Keratinocyte (primary cell): ENCODE measurements at regions not wholly inside any gene's neighbourhood (a gene's known extent, or its start where the extent isn't known, plus 50 kb on each side); places are given as distances from the start of the nearest gene placed in this dataset.

ENCODE experiments used
- DNase-seq: peaks from one replicate; pipeline ENCODE4 v3.0.0-alpha.2; 2011; ENCODE audit warnings: low read depth, missing footprints, low spot score
- FAIRE-seq: peaks from 2 replicates; lab custom pipeline; 2011; peaks lifted over from hg19 to GRCh38; lab: Jason Lieb, UNC
- H2AFZ ChIP-seq: 2 replicates; pipeline ENCODE4 v1.6.0; 2012; ENCODE audit warnings: low read length, control low read depth, inconsistent platforms; ENCODE audit not compliant: control insufficient read depth
- H3K27ac ChIP-seq: 2 replicates; pipeline ENCODE4 v1.5.1; 2011; ENCODE audit warnings: low read length; ENCODE audit not compliant: control insufficient read depth, insufficient read depth
- H3K27me3 ChIP-seq: 3 replicates; pipeline ENCODE4 v1.6.0; 2011; ENCODE audit warnings: low read length; ENCODE audit not compliant: control insufficient read depth, insufficient read depth; ENCODE audit errors: extremely low read depth
- H3K36me3 ChIP-seq, 2 experiments: 2 replicates in 1 of 2; 3 replicates in 1 of 2; pipeline ENCODE4 v1.5.1; 2011; ENCODE audit warnings: low read length in 2 of 2, mild to moderate bottlenecking in 1 of 2; ENCODE audit not compliant: control insufficient read depth in 2 of 2, insufficient read depth in 2 of 2; ENCODE audit errors: extremely low read depth in 1 of 2
- H3K4me1 ChIP-seq: 3 replicates; pipeline ENCODE4 v1.5.1; 2011; ENCODE audit warnings: low read length; ENCODE audit not compliant: control insufficient read depth, insufficient read depth; ENCODE audit errors: extremely low read depth
- H3K4me2 ChIP-seq: 3 replicates; pipeline ENCODE4 v1.6.0; 2011; ENCODE audit warnings: low read depth, low read length; ENCODE audit not compliant: control insufficient read depth, insufficient read depth; ENCODE audit errors: extremely low read depth
- H3K4me3 ChIP-seq, 3 experiments: fragments of 200-600 bp in 1 of 3; sonication (generic) in 1 of 3; 2 replicates in 2 of 3; 3 replicates in 1 of 3; pipeline ENCODE4 v1.5.1; 2011 to 2016; ENCODE audit warnings: low read length in 3 of 3, mild to moderate bottlenecking in 3 of 3, control low read depth in 2 of 3, inconsistent platforms in 1 of 3, low read depth in 1 of 3, mixed read lengths in 1 of 3, mixed run types in 1 of 3, moderate library complexity in 1 of 3; ENCODE audit not compliant: control insufficient read depth in 2 of 3, insufficient read depth in 2 of 3; ENCODE audit errors: extremely low read depth in 1 of 3
- H3K79me2 ChIP-seq: 2 replicates; pipeline ENCODE4 v1.6.0; 2012; ENCODE audit warnings: low read length; ENCODE audit not compliant: control insufficient read depth, insufficient read depth
- H3K9ac ChIP-seq: 3 replicates; pipeline ENCODE4 v1.6.0; 2011; ENCODE audit warnings: low read length; ENCODE audit not compliant: control insufficient read depth, insufficient read depth; ENCODE audit errors: extremely low read depth
- H3K9me1 ChIP-seq: 3 replicates; pipeline ENCODE4 v1.6.0; 2011; ENCODE audit warnings: low read length; ENCODE audit not compliant: control insufficient read depth, insufficient read depth; ENCODE audit errors: extremely low read depth
- H3K9me3 ChIP-seq: 2 replicates; pipeline ENCODE4 v1.5.1; 2012; ENCODE audit warnings: low read depth, low read length; ENCODE audit not compliant: control insufficient read depth
- H4K20me1 ChIP-seq: 3 replicates; pipeline ENCODE4 v1.6.0; 2011; ENCODE audit warnings: low read length; ENCODE audit not compliant: control insufficient read depth, insufficient read depth; ENCODE audit errors: extremely low read depth
- EZH2 ChIP-seq: IDR thresholded peaks from one replicate; pipeline ENCODE4 v1.6.1; 2012; ENCODE audit warnings: inconsistent platforms, mild to moderate bottlenecking, low read length, moderate library complexity
- dilution Hi-C: fragments of 300-500 bp; cut with MboI; formaldehyde crosslinking; loops from one replicate; pipeline ENCODE4 v1.7.0; 2020; ENCODE audit warnings: low sequenced_read_pairs; ENCODE audit not compliant: extremely low pct_ligation_motif_present
- TF ChIP-seq, protein P1 (sequence below), 3 experiments: IDR thresholded peaks in 1 of 3; conservative IDR thresholded peaks in 1 of 3; optimal IDR thresholded peaks in 1 of 3; 2 replicates in 2 of 3; 3 replicates in 1 of 3; pipeline versions ENCODE3 to v1.5.1; 2011; ENCODE audit warnings: low read length in 3 of 3, mild to moderate bottlenecking in 3 of 3, moderate library complexity in 2 of 3, control low read depth in 1 of 3, inconsistent platforms in 1 of 3; ENCODE audit not compliant: insufficient read depth in 2 of 3; ENCODE audit errors: extremely low read depth in 1 of 3

DNA sequence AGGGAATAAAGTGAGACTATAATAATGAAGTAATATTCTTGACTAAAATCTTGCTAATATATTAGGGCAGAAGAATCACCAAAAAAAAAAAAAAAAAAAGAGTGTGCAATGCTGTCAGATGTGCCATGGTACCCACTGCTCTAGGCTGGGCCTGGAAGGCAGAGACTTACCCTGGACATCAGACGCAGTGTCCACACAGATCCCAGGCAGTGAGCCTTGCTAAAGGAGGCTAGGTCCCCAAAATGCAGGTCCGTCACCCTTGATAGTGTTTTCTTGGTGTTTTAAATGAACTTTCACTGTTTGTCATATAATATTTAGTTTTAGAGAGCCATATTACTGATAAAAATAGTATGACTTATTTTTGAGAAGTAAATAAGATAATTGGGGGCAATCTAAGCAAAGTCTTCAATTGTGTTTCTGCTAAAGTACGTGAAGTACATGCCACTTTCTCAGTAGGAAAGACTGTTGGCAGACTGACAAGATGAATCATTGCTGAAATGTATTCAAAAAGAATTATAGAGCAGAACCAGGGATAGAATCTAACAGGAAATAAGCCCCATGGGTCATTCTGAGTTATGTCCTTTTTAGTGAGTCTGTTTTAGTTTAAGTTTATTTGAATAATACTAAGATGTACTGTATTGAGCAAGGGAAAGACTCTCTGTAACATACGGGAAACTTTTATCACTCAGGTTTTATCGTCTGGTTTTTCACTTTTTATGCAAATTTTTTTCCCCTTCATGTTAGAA is 74.6 kb upstream of the PDC start:
- H3K36me3 ChIP-seq = no peaks in the 10 kb centered on the region
- TF ChIP-seq, protein P1, sequence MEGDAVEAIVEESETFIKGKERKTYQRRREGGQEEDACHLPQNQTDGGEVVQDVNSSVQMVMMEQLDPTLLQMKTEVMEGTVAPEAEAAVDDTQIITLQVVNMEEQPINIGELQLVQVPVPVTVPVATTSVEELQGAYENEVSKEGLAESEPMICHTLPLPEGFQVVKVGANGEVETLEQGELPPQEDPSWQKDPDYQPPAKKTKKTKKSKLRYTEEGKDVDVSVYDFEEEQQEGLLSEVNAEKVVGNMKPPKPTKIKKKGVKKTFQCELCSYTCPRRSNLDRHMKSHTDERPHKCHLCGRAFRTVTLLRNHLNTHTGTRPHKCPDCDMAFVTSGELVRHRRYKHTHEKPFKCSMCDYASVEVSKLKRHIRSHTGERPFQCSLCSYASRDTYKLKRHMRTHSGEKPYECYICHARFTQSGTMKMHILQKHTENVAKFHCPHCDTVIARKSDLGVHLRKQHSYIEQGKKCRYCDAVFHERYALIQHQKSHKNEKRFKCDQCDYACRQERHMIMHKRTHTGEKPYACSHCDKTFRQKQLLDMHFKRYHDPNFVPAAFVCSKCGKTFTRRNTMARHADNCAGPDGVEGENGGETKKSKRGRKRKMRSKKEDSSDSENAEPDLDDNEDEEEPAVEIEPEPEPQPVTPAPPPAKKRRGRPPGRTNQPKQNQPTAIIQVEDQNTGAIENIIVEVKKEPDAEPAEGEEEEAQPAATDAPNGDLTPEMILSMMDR (optimal IDR thresholded peaks at IDR 0.05 in 1 of 3, IDR thresholded peaks at IDR 0.05 in 1 of 3, conservative IDR thresholded peaks at IDR 0.05 in 1 of 3; ENCODE audit: extremely low read depth in 1 of 3, insufficient read depth in 2 of 3, low read length in 3 of 3) = no peak
- DNase-seq (peak; percentile 23), FAIRE-seq (peak; percentile 57)
- peak overlapping the region; percentile 57 for H3K4me2 ChIP-seq
- H3K9me1 ChIP-seq = no peaks in the 10 kb centered on the region
- no peaks in the 10 kb centered on the region for H3K9me3 ChIP-seq
- peaks cover 25% of the 10 kb centered on the region for H3K4me1 ChIP-seq
- H3K4me3 ChIP-seq = no peak overlapping the region
- no peaks in the 10 kb centered on the region for H4K20me1 ChIP-seq
- no peaks in the 10 kb centered on the region for H3K27me3 ChIP-seq
- no peak overlapping the region for H2AFZ ChIP-seq
- no peak overlapping the region for H3K9ac ChIP-seq
- H3K79me2 ChIP-seq = no peaks in the 10 kb centered on the region
- dilution Hi-C loops = no loop called here
- no peak overlapping the region for H3K27ac ChIP-seq

- dilution Hi-C loops = no loop called here
- no peaks in the 10 kb centered on the region for H3K79me2 ChIP-seq
- no peaks in the 10 kb centered on the region for H4K20me1 ChIP-seq
- H3K4me3 ChIP-seq = no peak overlapping the region
- no peak overlapping the region for H3K4me2 ChIP-seq
- TF ChIP-seq, protein P1 (optimal IDR thresholded peaks at IDR 0.05 in 1 of 3, IDR thresholded peaks at IDR 0.05 in 1 of 3, conservative IDR thresholded peaks at IDR 0.05 in 1 of 3; ENCODE audit: extremely low read depth in 1 of 3, insufficient read depth in 2 of 3, low read length in 3 of 3) = no peak
- no peak for TF ChIP-seq EZH2
- peaks cover 25% of the 10 kb centered on the region for H3K4me1 ChIP-seq
- H3K27me3 ChIP-seq = no peaks in the 10 kb centered on the region
- no peaks in the 10 kb centered on the region for H3K9me3 ChIP-seq
- H3K9ac ChIP-seq = no peak overlapping the region
- no peaks in the 10 kb centered on the region for H3K36me3 ChIP-seq
- FAIRE-seq (no peak), DNase-seq (no peak)
- no peak overlapping the region for H3K27ac ChIP-seq
- no peaks in the 10 kb centered on the region for H3K9me1 ChIP-seq
- H2AFZ ChIP-seq = no peak overlapping the region
Measured at GRCh38 chr1:186534401-186534800, 73.5 kb upstream of the PDC start.
